HFFc6 (cell line): ENCODE measurements at regions not wholly inside any gene's neighbourhood (a gene's known extent, or its start where the extent isn't known, plus 50 kb on each side); places are given as distances from the start of the nearest gene placed in this dataset.

ENCODE experiments used
- DNase-seq: peaks from one replicate; pipeline ENCODE4 v3.0.0-alpha.2; 2018
- H3K27ac Mint-ChIP-seq: 2 replicates; pipeline ENCODE4 v1.8.0; 2020; ENCODE audit warnings: mild to moderate bottlenecking, mixed read lengths
- H3K27me3 Mint-ChIP-seq: 2 replicates; pipeline ENCODE4 v1.8.0; 2021; ENCODE audit warnings: mild to moderate bottlenecking, moderate library complexity, mixed read lengths; ENCODE audit not compliant: insufficient read depth
- H3K36me3 Mint-ChIP-seq: 2 replicates; pipeline ENCODE4 v1.8.0; 2021; ENCODE audit warnings: low read depth, mixed read lengths
- H3K4me1 Mint-ChIP-seq: 2 replicates; pipeline ENCODE4 v1.8.0; 2020; ENCODE audit warnings: low read depth, mixed read lengths
- H3K4me3 Mint-ChIP-seq: 2 replicates; pipeline ENCODE4 v1.8.0; 2020; ENCODE audit warnings: mild to moderate bottlenecking, moderate library complexity, mixed read lengths
- H3K9me3 Mint-ChIP-seq: 2 replicates; pipeline ENCODE4 v1.8.0; 2020; ENCODE audit warnings: mild to moderate bottlenecking, mixed read lengths
- TF ChIP-seq, protein P1 (sequence below): fragments of 200-600 bp; sonication (generic); IDR thresholded peaks from 2 replicates; pipeline ENCODE4 v1.5.0; 2021; ENCODE audit warnings: antibody characterized with exemption, mild to moderate bottlenecking

DNA sequence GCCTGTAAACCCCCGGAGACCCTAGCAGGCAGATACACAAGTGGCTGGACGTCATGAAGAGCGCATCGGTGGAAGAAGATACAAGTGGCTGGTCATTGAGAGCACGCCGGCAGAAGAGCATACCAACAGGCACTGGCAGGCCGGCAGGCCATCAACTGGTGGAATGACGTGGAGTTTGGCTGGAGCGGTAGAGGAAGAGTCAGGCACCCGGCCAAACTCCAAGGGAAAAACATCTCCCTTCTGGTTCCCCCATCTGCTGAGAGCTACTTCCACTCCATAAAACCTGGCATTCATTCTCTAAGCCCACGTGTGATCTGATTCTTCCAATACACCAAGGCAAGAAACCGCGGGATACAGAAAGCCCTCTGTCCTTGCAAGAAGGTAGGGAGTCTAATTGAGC, 113.4 kb upstream of the NPSR1 start:
- DNase-seq: no peak
- H3K27ac Mint-ChIP-seq: no peak overlapping the region
- no peak overlapping the region for H3K4me3 Mint-ChIP-seq
- H3K9me3 Mint-ChIP-seq: peaks cover 20% of the 10 kb centered on the region
- H3K27me3 Mint-ChIP-seq: no peaks in the 10 kb centered on the region
- H3K36me3 Mint-ChIP-seq: peaks cover 4% of the 10 kb centered on the region; the same call in 1 of the 2 replicates
- TF ChIP-seq, protein P1, sequence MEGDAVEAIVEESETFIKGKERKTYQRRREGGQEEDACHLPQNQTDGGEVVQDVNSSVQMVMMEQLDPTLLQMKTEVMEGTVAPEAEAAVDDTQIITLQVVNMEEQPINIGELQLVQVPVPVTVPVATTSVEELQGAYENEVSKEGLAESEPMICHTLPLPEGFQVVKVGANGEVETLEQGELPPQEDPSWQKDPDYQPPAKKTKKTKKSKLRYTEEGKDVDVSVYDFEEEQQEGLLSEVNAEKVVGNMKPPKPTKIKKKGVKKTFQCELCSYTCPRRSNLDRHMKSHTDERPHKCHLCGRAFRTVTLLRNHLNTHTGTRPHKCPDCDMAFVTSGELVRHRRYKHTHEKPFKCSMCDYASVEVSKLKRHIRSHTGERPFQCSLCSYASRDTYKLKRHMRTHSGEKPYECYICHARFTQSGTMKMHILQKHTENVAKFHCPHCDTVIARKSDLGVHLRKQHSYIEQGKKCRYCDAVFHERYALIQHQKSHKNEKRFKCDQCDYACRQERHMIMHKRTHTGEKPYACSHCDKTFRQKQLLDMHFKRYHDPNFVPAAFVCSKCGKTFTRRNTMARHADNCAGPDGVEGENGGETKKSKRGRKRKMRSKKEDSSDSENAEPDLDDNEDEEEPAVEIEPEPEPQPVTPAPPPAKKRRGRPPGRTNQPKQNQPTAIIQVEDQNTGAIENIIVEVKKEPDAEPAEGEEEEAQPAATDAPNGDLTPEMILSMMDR: no peak
- no peaks in the 10 kb centered on the region for H3K4me1 Mint-ChIP-seq

DNA sequence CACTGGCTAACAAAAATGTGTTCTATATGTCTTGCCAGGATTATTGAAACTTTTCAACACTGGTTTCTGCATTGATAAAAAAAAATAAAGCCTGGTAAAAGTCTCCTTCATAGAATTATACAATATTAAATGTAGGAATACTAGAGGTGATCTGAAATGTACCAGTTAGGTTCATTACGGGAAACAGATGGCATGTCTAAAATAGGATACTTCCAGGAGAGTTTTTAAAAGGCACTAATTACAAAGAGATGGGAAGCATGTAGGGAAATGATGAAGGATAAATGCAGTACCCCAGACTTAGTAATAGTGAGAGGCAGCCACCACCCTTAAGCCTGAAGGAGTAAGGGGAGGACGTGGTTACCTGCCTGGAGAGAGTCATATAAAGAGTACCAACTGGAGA, 107.0 kb upstream of the NPSR1 start:
- Mint-ChIP-seq H3K36me3 (no peaks in the 10 kb centered on the region), H3K9me3 (peaks cover 25% of the 10 kb centered on the region), H3K27me3 (0 out of 2 replicates have a peak, but pooled peaks cover 1% of the 10 kb centered on the region), H3K4me3 (no peak overlapping the region), H3K27ac (no peak overlapping the region), H3K4me1 (no peaks in the 10 kb centered on the region)
- no peak for DNase-seq
- TF ChIP-seq, protein P1: no peak

DNA sequence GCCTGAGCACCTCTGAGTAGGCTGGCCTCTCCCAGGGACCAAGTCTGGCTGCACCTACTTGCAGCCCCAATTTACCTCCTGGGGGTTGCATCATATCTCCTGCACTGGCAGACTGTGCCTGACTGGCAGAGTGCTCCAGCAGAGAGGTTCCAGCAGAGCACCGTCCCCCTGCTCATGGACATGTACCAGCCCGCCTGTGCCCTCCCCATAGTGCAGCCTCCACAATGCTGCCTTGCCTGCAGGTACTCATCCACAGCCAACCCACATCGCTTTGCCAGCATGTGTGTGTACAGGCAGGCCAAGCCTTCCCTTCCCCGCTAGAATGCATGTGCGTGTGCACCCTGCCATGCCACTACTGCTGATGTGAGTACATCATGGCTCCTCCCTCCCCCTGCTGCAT, 105.5 kb upstream of the NPSR1 start:
- H3K27ac Mint-ChIP-seq: no peak overlapping the region

DNA sequence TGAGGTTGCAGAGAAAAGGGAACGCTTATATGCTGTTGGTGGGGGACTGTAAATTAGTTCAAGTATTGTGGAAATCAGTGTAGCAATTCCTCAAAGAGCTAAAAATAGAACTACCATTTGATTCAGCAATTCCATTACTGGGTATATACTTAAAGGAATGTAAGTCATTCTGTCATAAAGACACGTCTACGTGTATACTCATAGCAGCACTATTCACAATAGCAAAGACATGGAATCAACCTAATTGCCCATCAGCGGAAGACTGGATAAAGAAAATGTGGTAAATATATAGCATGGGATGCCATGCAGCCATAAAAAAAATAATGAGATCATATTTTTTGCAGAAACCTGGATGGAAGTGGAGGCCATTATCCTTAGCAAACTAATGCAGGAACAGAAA, 100.0 kb upstream of the NPSR1 start:
- Mint-ChIP-seq H3K9me3 (peaks cover 31% of the 10 kb centered on the region), H3K27me3 (no peaks in the 10 kb centered on the region), H3K4me1 (no peaks in the 10 kb centered on the region), H3K36me3 (no peaks in the 10 kb centered on the region), H3K4me3 (no peak overlapping the region), H3K27ac (no peak overlapping the region)
- TF ChIP-seq, protein P1: no peak
- DNase-seq: no peak

More for the DNA sequence above, 105.5 kb upstream of the NPSR1 start:
- peaks cover 39% of the 10 kb centered on the region for H3K9me3 Mint-ChIP-seq
- 0 out of 2 replicates have a peak, but pooled peaks cover 1% of the 10 kb centered on the region for H3K27me3 Mint-ChIP-seq
- DNase-seq: no peak
- no peaks in the 10 kb centered on the region for H3K4me1 Mint-ChIP-seq
- TF ChIP-seq, protein P1: no peak
- H3K4me3 Mint-ChIP-seq: no peak overlapping the region
- no peaks in the 10 kb centered on the region for H3K36me3 Mint-ChIP-seq

DNA sequence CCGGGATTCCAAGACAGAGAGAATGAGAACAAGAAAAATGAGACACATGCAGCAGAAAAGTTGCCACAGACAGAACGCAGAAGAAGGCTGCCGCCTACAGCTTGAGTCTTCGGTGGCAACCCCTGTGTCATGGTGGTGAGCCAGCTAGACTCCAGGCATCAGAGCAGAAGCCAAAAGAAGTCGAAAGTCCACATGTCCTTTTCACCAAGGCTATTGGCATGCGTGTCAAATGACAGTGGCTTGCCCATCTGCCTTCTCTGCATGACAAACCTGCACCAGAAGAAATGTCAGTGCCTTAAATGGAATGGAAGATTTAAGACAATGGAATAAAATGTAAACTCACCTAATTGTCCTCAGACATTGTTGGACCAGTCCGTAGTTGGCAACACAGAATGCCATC, 93.9 kb upstream of the NPSR1 start:
- peaks cover 9% of the 10 kb centered on the region; the same call in 1 of the 2 replicates for H3K9me3 Mint-ChIP-seq
- H3K4me3 Mint-ChIP-seq: no peak overlapping the region
- TF ChIP-seq, protein P1: no peak
- H3K27me3 Mint-ChIP-seq: no peaks in the 10 kb centered on the region; the same call in none of the 2 replicates
- H3K4me1 Mint-ChIP-seq: no peaks in the 10 kb centered on the region
- no peak overlapping the region for H3K27ac Mint-ChIP-seq
- no peaks in the 10 kb centered on the region for H3K36me3 Mint-ChIP-seq
- no peak for DNase-seq

DNA sequence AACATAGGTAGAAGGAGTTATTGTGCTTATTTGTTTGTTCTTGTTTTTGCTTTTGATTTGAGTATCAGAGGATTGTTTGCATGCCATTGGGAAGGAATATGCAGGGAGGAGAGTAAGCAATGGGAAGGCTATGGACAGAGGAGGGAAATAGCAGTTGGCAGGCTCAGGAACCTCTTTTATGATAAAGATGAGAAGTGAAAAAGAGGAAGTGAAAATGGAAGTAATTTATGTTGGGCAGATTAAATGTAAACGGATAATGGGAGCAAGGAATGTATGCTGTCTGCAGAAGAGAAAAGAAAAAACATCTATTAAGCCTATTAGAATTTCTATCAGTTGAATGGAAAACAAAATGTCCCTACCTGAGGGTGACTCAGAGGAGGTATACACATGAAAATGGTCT, 90.1 kb upstream of the NPSR1 start:
- H3K9me3 Mint-ChIP-seq: no peaks in the 10 kb centered on the region
- H3K4me1 Mint-ChIP-seq: no peaks in the 10 kb centered on the region
- TF ChIP-seq, protein P1: no peak
- H3K36me3 Mint-ChIP-seq: no peaks in the 10 kb centered on the region
- H3K4me3 Mint-ChIP-seq: no peak overlapping the region
- DNase-seq: no peak
- H3K27me3 Mint-ChIP-seq: no peaks in the 10 kb centered on the region; the same call in none of the 2 replicates
- H3K27ac Mint-ChIP-seq: no peak overlapping the region
